GM12873 (cell line): ENCODE measurements at regions not wholly inside any gene's neighbourhood (a gene's known extent, or its start where the extent isn't known, plus 50 kb on each side); places are given as distances from the start of the nearest gene placed in this dataset.

ENCODE experiments used
- CTCF ChIP-seq: IDR thresholded peaks from 2 replicates; pipeline ENCODE4 v1.5.1; 2012; ENCODE audit warnings: low read depth, mild to moderate bottlenecking, moderate library complexity, low read length, control low read depth; ENCODE audit not compliant: insufficient read depth; ENCODE audit errors: missing control alignments

- no peak for TF ChIP-seq CTCF
These were observed 75.1 kb upstream of the CADM1 start for GRCh38 chr11:115579181-115579825.

GRCh38 chr11:115578275-115578674 is 74.1 kb upstream of the CADM1 start:
- TF ChIP-seq CTCF: no peak

GRCh38 chr11:115577701-115578100 is 73.5 kb upstream of the CADM1 start:
- TF ChIP-seq CTCF: no peak

GRCh38 chr11:115576606-115577380 is 72.6 kb upstream of the CADM1 start:
- TF ChIP-seq CTCF: no peak

- TF ChIP-seq CTCF: no peak
These were observed 68.3 kb upstream of the CADM1 start for GRCh38 chr11:115572551-115572950.

- no peak for TF ChIP-seq CTCF
These were observed 62.1 kb upstream of the CADM1 start for GRCh38 chr11:115566180-115566764.

GRCh38 chr11:115564851-115565250 is 60.6 kb upstream of the CADM1 start:
- TF ChIP-seq CTCF: no peak
